HCT116 (cell line): ENCODE measurements at regions not wholly inside any gene's neighbourhood (a gene's known extent, or its start where the extent isn't known, plus 50 kb on each side); places are given as distances from the start of the nearest gene placed in this dataset.

Source experiments
- ATAC-seq: fragments of 200-7000 bp; cut with Tn5 transposase; 2 replicates; pipeline ENCODE4 v1.9.1; 2020; ENCODE audit warnings: mild to moderate bottlenecking, moderate library complexity
- BruUV-seq: library from RNA; stranded (reverse); fragments of 400-500 nt; replicated peaks from 2 replicates; lab custom pipeline; 2021; lab: Mats Ljungman, UMichigan
- CTCF ChIA-PET: fragments of 300-600 bp; sonication (Branson Sonifier 250); formaldehyde crosslinking; loops from one replicate; lab custom pipeline; 2021; ENCODE audit warnings: antibody characterized with exemption; lab: Charles Lee
- POLR2A ChIA-PET: fragments of 300-600, 350-600 bp; sonication (Branson Sonifier 250); formaldehyde crosslinking; loops from one replicate; lab custom pipeline; 2021; ENCODE audit warnings: antibody characterized with exemption; lab: Charles Lee
- RAD21 ChIA-PET, 2 experiments: fragments of 300-600 bp; sonication (Branson Sonifier 250); formaldehyde crosslinking; loops; one replicate each; lab custom pipeline; 2023; ENCODE audit warnings: low total read pairs in 2 of 2; ENCODE audit not compliant: uncharacterized antibody in 2 of 2, unreplicated experiment in 2 of 2, low non-redundant PET in 1 of 2; lab: Charles Lee
- DNase-seq: peaks from one replicate; pipeline ENCODE4 v3.0.0-alpha.2; 2010; ENCODE audit warnings: low read depth, low spot score
- H2AFZ ChIP-seq: fragments of 200-600 bp; shearing (Covaris generic), sonication (generic); 2 replicates; pipeline ENCODE4 v1.6.1; 2017; ENCODE audit warnings: low read depth, mixed run types, mixed read lengths, antibody characterized with exemption, low read length; ENCODE audit not compliant: poor library complexity, severe bottlenecking
- H3K27ac ChIP-seq: 2 replicates; pipeline ENCODE4 v1.5.1; 2012; ENCODE audit warnings: low read depth, low read length
- H3K27me3 ChIP-seq: fragments of 200-600 bp; sonication (generic); 2 replicates; pipeline ENCODE4 v1.6.1; 2016; ENCODE audit warnings: mixed run types, low read length, mixed read lengths; ENCODE audit not compliant: insufficient read depth
- H3K36me3 ChIP-seq, 2 experiments: fragments of 200-500 bp in 1 of 2; fragments of 200-600 bp in 1 of 2; sonication (Bioruptor generic) in 1 of 2; sonication (generic) in 1 of 2; 2 replicates each; pipeline versions ENCODE4 v1.5.1 to v1.6.1; 2014 to 2016; ENCODE audit warnings: low read length in 2 of 2, inconsistent platforms in 1 of 2, mixed read lengths in 1 of 2, mixed run types in 1 of 2; ENCODE audit not compliant: insufficient read depth in 2 of 2, control insufficient read depth in 1 of 2
- H3K4me1 ChIP-seq, 2 experiments: fragments of 200-600 bp in 1 of 2; sonication (generic) in 1 of 2; 2 replicates each; pipeline versions ENCODE4 v1.5.1 to v1.6.1; 2012 to 2017; ENCODE audit warnings: low read length in 2 of 2, inconsistent platforms in 1 of 2, mild to moderate bottlenecking in 1 of 2, mixed read lengths in 1 of 2, mixed run types in 1 of 2, moderate library complexity in 1 of 2; ENCODE audit not compliant: insufficient read depth in 2 of 2, control insufficient read depth in 1 of 2
- H3K4me2 ChIP-seq: fragments of 200-600 bp; sonication (generic); 2 replicates; pipeline ENCODE4 v1.6.1; 2017; ENCODE audit warnings: mixed run types, low read length, mixed read lengths
- H3K4me3 ChIP-seq, 2 experiments: fragments of 200-600 bp in 1 of 2; sonication (generic) in 1 of 2; replicated peaks in 1 of 2; 2 replicates each; pipeline ENCODE4 v1.5.1; 2011 to 2016; ENCODE audit warnings: low read length in 2 of 2, control low read depth in 1 of 2, low read depth in 1 of 2, mild to moderate bottlenecking in 1 of 2, mixed read lengths in 1 of 2, mixed run types in 1 of 2
- H3K79me2 ChIP-seq: fragments of 200-600 bp; sonication (generic); 2 replicates; pipeline ENCODE4 v1.6.1; 2017; ENCODE audit warnings: mild to moderate bottlenecking, mixed run types, low read length, moderate library complexity, mixed read lengths; ENCODE audit not compliant: insufficient read depth
- H3K9ac ChIP-seq: fragments of 200-600 bp; sonication (generic); 2 replicates; pipeline ENCODE4 v1.6.1; 2016; ENCODE audit warnings: low read length, mixed read lengths
- H3K9me2 ChIP-seq: fragments of 200-600 bp; sonication (generic), shearing (Covaris generic); 2 replicates; pipeline ENCODE4 v1.6.1; 2017; ENCODE audit warnings: mixed run types, mild to moderate bottlenecking, moderate library complexity; ENCODE audit not compliant: insufficient read depth
- H3K9me3 ChIP-seq, 2 experiments: fragments of 200-500 bp in 1 of 2; fragments of 200-600 bp in 1 of 2; sonication (Bioruptor generic) in 1 of 2; sonication (generic) in 1 of 2; 2 replicates each; pipeline ENCODE4 v1.6.1; 2014 to 2017; ENCODE audit warnings: low read length in 2 of 2, mixed read lengths in 2 of 2, inconsistent platforms in 1 of 2, low read depth in 1 of 2, mild to moderate bottlenecking in 1 of 2, mixed run types in 1 of 2, moderate library complexity in 1 of 2; ENCODE audit not compliant: control insufficient read depth in 1 of 2, insufficient read depth in 1 of 2
- H4K20me1 ChIP-seq: fragments of 200-600 bp; sonication (generic), shearing (Covaris generic); 2 replicates; pipeline ENCODE4 v1.6.1; 2017; ENCODE audit warnings: mixed run types, mild to moderate bottlenecking, moderate library complexity; ENCODE audit not compliant: insufficient read depth
- ATF3 ChIP-seq: IDR thresholded peaks from 2 replicates; pipeline ENCODE4 v1.6.1; 2012
- CEBPB ChIP-seq: IDR thresholded peaks from 2 replicates; pipeline ENCODE4 v1.6.1; 2012; ENCODE audit warnings: low read depth
- CTCF ChIP-seq, 3 experiments: fragments of 200-600 bp in 1 of 3; sonication (generic) in 1 of 3; IDR thresholded peaks in 2 of 3; conservative IDR thresholded peaks in 1 of 3; 2 replicates each; pipeline ENCODE4 v1.5.1; 2012 to 2017; ENCODE audit warnings: low read depth in 2 of 3, low read length in 2 of 3, antibody characterized with exemption in 1 of 3, borderline replicate concordance in 1 of 3, control low read depth in 1 of 3, mild to moderate bottlenecking in 1 of 3, mixed read lengths in 1 of 3, mixed run types in 1 of 3, moderate library complexity in 1 of 3; ENCODE audit not compliant: insufficient read depth in 1 of 3
- EGR1 ChIP-seq: IDR thresholded peaks from 2 replicates; pipeline ENCODE4 v1.6.1; 2012; ENCODE audit warnings: low read depth
- ELF1 ChIP-seq: IDR thresholded peaks from 2 replicates; pipeline ENCODE4 v1.6.1; 2012; ENCODE audit warnings: low read depth, borderline replicate concordance
- EZH2 ChIP-seq: fragments of 200-600 bp; sonication (generic); IDR thresholded peaks from 2 replicates; pipeline ENCODE4 v1.6.1; 2017; ENCODE audit warnings: antibody characterized with exemption, mixed run types
- POLR2A ChIP-seq: IDR thresholded peaks from 2 replicates; pipeline ENCODE4 v1.7.0; 2011; ENCODE audit warnings: borderline replicate concordance; ENCODE audit not compliant: insufficient read depth, insufficient read length; ENCODE audit errors: extremely low read depth
- REST ChIP-seq: IDR thresholded peaks from 2 replicates; pipeline ENCODE4 v1.6.1; 2012; ENCODE audit warnings: low read depth
- SIN3A ChIP-seq: IDR thresholded peaks from 2 replicates; pipeline ENCODE4 v1.6.1; 2012; ENCODE audit warnings: low read depth
- SP1 ChIP-seq: IDR thresholded peaks from 2 replicates; pipeline ENCODE4 v1.6.1; 2012; ENCODE audit warnings: low read depth
- TCF7L2 ChIP-seq: IDR thresholded peaks from 2 replicates; pipeline ENCODE4 v1.7.0; 2011; ENCODE audit warnings: borderline replicate concordance, inconsistent platforms; ENCODE audit not compliant: insufficient read depth, insufficient read length; ENCODE audit errors: extremely low read depth
- ZBTB33 ChIP-seq: IDR thresholded peaks from 2 replicates; pipeline ENCODE4 v1.6.1; 2011; ENCODE audit warnings: mild to moderate bottlenecking, low read length, moderate library complexity; ENCODE audit not compliant: insufficient replicate concordance; ENCODE audit errors: extremely low read depth
- ZFX ChIP-seq: fragments of 450-650 bp; IDR thresholded peaks from 2 replicates; pipeline ENCODE4 v1.6.1; 2017
- intact Hi-C: fragments of 100-400 bp; cut with micrococcal nuclease; formaldehyde crosslinking; loops from 2 replicates; pipeline ENCODE4 v1.10.0; 2022

GRCh38 chr17:71380535-71380934, 740.3 kb upstream of the SOX9 start (continued):
- no peak for TF ChIP-seq SIN3A

- RAD21 ChIA-PET, result no interaction called here
- H2AFZ ChIP-seq, result no peak overlapping the region
- TF ChIP-seq SP1 (no peak), REST (no peak), ATF3 (no peak), CTCF (IDR thresholded peaks at IDR 0.05 in 2 of 3, conservative IDR thresholded peaks at IDR 0.05 in 1 of 3; ENCODE audit: borderline replicate concordance in 1 of 3, insufficient read depth in 1 of 3, low read depth in 2 of 3, low read length in 2 of 3) (no peak), ZFX (no peak), EZH2 (no peak), ELF1 (no peak), EGR1 (no peak), CEBPB (no peak), TCF7L2 (no peak), ZBTB33 (no peak), POLR2A (no peak)
- TF ChIP-seq, all 23 proteins: peak for 0
- BruUV-seq, result no TSS peak
- POLR2A ChIA-PET, result no interaction called here
- H3K27me3 ChIP-seq, result no peaks in the 10 kb centered on the region
- H4K20me1 ChIP-seq, result no peaks in the 10 kb centered on the region
- H3K4me1 ChIP-seq, result no peaks in the 10 kb centered on the region
- no peak for DNase-seq
- H3K9ac ChIP-seq, result no peak overlapping the region
- H3K79me2 ChIP-seq, result no peaks in the 10 kb centered on the region
- no peak overlapping the region for H3K27ac ChIP-seq
- no peaks in the 10 kb centered on the region for H3K9me3 ChIP-seq
- intact Hi-C loops, result no loop called here
- H3K36me3 ChIP-seq, result no peaks in the 10 kb centered on the region
- CTCF ChIA-PET, result no interaction called here
- no peaks in the 10 kb centered on the region for H3K9me2 ChIP-seq
- ATAC-seq, result no peak
- no peak overlapping the region for H3K4me3 ChIP-seq
- no peak overlapping the region for H3K4me2 ChIP-seq
These were observed 739.9 kb upstream of the SOX9 start for GRCh38 chr17:71380936-71381335.
